GM06990 (cell line): ENCODE measurements at regions not wholly inside any gene's neighbourhood (a gene's known extent, or its start where the extent isn't known, plus 50 kb on each side); places are given as distances from the start of the nearest gene placed in this dataset.

Source experiments
- DNase-seq: peaks from one replicate; pipeline ENCODE4 v3.0.0-alpha.2; 2011; ENCODE audit not compliant: insufficient read length; ENCODE audit errors: extremely low read depth
- H3K27me3 ChIP-seq: replicated peaks from 2 replicates; pipeline ENCODE4 v1.6.0; 2011; ENCODE audit warnings: low read length; ENCODE audit not compliant: control insufficient read depth, insufficient read depth
- H3K36me3 ChIP-seq: 2 replicates; pipeline ENCODE4 v1.5.1; 2011; ENCODE audit warnings: low read length; ENCODE audit not compliant: control insufficient read depth, insufficient read depth
- H3K4me3 ChIP-seq: replicated peaks from 2 replicates; pipeline ENCODE4 v1.5.1; 2011; ENCODE audit warnings: low read depth, mild to moderate bottlenecking, control low read depth, low read length
- TF ChIP-seq, protein P1 (sequence below): IDR thresholded peaks from 2 replicates; pipeline ENCODE4 v1.5.1; 2011; ENCODE audit warnings: low read length, control low read depth, mild to moderate bottlenecking, inconsistent platforms; ENCODE audit not compliant: insufficient read depth, poor library complexity, severe bottlenecking

DNA sequence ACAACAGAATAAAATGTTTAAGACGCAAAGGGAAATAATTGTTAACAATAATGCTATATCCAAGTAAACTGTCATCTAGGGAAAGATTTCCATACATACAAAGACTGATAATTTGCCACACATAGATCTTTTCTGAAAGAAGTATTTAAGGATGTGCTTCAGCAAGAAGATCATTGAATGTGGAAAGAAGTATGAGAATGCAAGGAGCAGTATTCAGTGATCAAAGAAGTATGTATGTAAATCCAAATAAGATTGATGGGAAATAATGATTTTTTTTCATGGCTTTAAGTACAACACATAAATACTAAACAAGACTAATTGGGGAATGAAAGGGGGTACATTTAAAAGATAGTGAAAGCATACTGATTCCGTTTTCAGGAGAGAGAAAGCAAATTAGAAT, 410.4 kb upstream of the HS6ST1 start:
- Histone ChIP-seq H3K27me3 (no peaks in the 10 kb centered on the region), H3K36me3 (no peaks in the 10 kb centered on the region), H3K4me3 (no peak overlapping the region)
- DNase-seq, result no peak
- TF ChIP-seq, protein P1, sequence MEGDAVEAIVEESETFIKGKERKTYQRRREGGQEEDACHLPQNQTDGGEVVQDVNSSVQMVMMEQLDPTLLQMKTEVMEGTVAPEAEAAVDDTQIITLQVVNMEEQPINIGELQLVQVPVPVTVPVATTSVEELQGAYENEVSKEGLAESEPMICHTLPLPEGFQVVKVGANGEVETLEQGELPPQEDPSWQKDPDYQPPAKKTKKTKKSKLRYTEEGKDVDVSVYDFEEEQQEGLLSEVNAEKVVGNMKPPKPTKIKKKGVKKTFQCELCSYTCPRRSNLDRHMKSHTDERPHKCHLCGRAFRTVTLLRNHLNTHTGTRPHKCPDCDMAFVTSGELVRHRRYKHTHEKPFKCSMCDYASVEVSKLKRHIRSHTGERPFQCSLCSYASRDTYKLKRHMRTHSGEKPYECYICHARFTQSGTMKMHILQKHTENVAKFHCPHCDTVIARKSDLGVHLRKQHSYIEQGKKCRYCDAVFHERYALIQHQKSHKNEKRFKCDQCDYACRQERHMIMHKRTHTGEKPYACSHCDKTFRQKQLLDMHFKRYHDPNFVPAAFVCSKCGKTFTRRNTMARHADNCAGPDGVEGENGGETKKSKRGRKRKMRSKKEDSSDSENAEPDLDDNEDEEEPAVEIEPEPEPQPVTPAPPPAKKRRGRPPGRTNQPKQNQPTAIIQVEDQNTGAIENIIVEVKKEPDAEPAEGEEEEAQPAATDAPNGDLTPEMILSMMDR, result no peak

DNA sequence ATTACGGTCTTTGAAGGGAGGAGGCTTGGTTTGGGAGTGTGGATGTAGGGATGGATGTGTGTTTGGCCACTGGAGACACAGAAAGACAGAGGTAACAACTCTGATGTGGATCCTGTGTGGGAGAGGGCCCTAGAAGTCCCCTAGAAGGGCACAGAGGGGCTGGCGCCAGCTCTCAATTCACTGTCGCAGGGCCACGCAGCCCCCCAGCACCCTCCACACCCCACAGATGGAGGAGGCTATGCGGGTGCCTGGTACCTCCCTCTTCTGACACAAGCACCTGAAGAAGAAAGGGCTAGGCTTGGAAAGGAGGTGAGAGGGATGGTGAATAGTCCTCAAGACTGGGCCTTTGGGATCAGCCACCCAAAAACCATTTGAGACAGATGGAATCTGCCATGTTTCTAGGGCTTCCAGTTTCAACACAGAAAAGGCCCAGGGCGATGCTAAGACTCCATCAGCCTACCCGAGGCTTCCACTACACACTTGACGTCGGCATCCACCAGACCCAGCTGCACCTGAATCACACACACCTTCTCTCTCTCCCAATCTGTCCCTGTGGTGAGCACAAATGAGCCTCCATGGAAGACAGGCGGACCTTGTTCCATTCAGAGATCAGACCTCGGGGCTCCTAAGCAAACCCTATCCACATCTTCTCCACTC, 413.5 kb upstream of the HS6ST1 start:
- TF ChIP-seq, protein P1, result no peak
- Histone ChIP-seq H3K27me3 (no peaks in the 10 kb centered on the region), H3K4me3 (no peak overlapping the region), H3K36me3 (no peaks in the 10 kb centered on the region)
- DNase-seq, result no peak

DNA sequence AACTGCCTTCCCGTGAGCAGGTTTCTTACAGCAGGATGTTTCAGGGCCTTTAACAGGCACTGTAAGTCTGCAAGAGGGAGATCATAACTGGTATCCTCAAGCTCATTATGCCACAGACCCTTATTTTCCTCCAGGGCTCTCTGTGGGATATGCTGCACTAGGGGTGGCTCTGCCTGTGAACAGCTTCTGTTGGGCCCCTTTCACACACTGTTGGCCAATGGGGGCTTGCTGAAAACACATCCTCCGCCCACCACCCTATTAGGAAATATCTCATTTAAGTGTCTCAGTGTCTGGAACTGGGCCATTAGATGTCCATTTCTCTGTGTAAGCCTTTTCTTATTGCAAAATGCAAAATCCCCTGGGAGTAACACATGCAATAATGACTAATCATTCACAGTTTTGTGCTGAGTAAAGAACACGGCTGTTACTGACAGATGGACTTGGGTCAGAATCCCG, 414.3 kb upstream of the HS6ST1 start:
- peak; percentile 34 for DNase-seq
- TF ChIP-seq, protein P1, result no peak

DNA sequence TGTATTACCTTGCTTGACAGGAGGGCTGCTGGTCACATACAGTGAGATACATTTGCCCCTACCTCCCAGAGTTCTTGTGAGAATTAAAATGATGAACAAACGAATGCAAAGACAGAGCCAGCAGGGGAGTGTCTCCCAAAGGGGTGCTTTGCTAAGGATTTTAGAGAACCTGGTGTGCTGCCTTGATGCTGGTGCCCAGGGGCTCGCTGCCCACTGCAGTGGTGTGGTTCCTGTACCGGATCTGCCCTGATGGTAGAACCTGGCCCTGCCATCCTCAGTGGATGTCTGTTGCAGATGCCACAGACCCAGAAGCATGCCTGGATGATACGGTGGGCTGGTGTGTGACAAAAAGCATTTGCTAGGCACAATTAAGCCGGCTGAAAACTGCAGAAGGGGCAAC, 414.8 kb upstream of the HS6ST1 start:
- no peak for DNase-seq
- no peaks in the 10 kb centered on the region for H3K27me3 ChIP-seq
- TF ChIP-seq, protein P1, result no peak
- H3K36me3 ChIP-seq, result no peaks in the 10 kb centered on the region
- H3K4me3 ChIP-seq, result no peak overlapping the region

More for the DNA sequence above, 414.3 kb upstream of the HS6ST1 start:
- Histone ChIP-seq H3K36me3 (no peaks in the 10 kb centered on the region), H3K4me3 (no peak overlapping the region), H3K27me3 (no peaks in the 10 kb centered on the region)

DNA sequence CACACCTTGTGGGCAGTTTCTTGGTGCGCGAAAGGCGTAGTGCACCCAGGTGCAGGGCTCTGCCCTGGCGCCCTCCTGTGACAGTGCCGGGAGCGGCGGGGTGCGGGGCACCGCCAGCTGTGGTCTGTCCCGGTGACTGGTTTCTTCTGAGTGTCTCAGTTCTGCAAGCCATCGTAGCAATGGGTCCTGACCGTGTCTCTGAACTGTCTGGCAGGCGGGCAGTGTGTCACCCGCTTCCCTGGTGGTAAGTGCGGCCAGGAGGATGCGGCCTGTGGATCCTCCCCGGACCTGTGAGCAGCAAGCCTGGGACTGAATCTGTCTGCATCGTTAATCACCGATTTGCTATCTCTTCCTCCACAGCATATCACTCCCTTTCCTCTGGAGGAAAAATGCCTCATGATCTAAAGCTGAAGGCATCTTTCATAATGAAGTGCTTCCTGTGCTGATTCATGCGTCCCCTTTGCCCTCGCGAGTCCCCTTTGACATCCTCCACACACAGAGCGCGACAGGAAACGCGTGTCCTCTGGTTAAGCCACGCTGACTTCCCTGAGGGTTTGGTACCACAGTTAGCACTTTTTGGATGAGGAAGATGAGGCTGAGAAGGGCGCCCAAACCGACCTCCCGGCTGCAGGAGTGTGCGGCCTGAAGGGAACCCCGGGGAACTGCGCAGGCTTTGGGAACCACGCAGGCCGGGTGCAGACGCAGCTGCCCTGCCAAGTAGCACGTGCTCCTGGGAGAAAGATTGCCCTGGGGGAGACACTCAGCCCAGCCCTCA, 416.0 kb upstream of the HS6ST1 start:
- no peak overlapping the region for H3K4me3 ChIP-seq

More for the DNA sequence above, 416.0 kb upstream of the HS6ST1 start:
- Histone ChIP-seq H3K27me3 (no peaks in the 10 kb centered on the region), H3K36me3 (no peaks in the 10 kb centered on the region)
- TF ChIP-seq, protein P1, result peak; percentile 35
- DNase-seq, result peak; percentile 68
